Kidney epithelial cell (primary cell): ENCODE measurements at regions not wholly inside any gene's neighbourhood (a gene's known extent, or its start where the extent isn't known, plus 50 kb on each side); places are given as distances from the start of the nearest gene placed in this dataset.
A peak's percentile ranks its signal among the peaks of the same experiment; 100 is the strongest.

Source experiments
- DNase-seq: peaks from one replicate; pipeline ENCODE4 v3.0.0-alpha.2; 2010; ENCODE audit warnings: low read depth
- H3K27me3 ChIP-seq: 2 replicates; pipeline ENCODE4 v1.6.0; 2011; ENCODE audit warnings: low read length; ENCODE audit not compliant: control insufficient read depth, insufficient read depth
- H3K36me3 ChIP-seq: 2 replicates; pipeline ENCODE4 v1.5.1; 2011; ENCODE audit warnings: low read length; ENCODE audit not compliant: control insufficient read depth, insufficient read depth
- H3K4me3 ChIP-seq: 2 replicates; pipeline ENCODE4 v1.5.1; 2011; ENCODE audit warnings: low read depth, mild to moderate bottlenecking, control low read depth, low read length
- TF ChIP-seq, protein P1 (sequence below): IDR thresholded peaks from 2 replicates; pipeline ENCODE4 v1.5.1; 2011; ENCODE audit warnings: mild to moderate bottlenecking, moderate library complexity, low read length, control low read depth, inconsistent platforms; ENCODE audit not compliant: insufficient read depth, poor library complexity, severe bottlenecking

DNA sequence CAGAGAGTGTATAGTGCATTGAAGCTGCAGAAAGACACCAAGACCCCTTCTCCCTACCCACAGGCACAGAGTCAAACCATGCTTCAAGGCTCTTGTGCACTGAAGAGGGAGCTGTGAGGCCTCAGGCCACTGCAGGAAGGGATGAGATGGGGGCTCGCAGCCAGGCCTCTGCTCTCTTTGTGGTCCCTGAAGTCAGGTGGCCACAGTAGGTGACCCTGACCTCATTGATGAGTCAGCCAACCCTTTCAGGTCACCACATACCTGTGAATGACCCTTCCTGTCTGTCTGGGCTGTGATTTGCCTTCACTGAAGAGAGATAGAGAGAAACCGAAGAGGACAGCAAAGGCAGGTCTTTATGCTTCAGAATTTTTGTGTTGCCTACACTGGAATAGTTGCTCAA is 372.1 kb downstream of the ACTL7B start:
- no peaks in the 10 kb centered on the region for H3K36me3 ChIP-seq
- no peak for DNase-seq
- TF ChIP-seq, protein P1, sequence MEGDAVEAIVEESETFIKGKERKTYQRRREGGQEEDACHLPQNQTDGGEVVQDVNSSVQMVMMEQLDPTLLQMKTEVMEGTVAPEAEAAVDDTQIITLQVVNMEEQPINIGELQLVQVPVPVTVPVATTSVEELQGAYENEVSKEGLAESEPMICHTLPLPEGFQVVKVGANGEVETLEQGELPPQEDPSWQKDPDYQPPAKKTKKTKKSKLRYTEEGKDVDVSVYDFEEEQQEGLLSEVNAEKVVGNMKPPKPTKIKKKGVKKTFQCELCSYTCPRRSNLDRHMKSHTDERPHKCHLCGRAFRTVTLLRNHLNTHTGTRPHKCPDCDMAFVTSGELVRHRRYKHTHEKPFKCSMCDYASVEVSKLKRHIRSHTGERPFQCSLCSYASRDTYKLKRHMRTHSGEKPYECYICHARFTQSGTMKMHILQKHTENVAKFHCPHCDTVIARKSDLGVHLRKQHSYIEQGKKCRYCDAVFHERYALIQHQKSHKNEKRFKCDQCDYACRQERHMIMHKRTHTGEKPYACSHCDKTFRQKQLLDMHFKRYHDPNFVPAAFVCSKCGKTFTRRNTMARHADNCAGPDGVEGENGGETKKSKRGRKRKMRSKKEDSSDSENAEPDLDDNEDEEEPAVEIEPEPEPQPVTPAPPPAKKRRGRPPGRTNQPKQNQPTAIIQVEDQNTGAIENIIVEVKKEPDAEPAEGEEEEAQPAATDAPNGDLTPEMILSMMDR: no peak

DNA sequence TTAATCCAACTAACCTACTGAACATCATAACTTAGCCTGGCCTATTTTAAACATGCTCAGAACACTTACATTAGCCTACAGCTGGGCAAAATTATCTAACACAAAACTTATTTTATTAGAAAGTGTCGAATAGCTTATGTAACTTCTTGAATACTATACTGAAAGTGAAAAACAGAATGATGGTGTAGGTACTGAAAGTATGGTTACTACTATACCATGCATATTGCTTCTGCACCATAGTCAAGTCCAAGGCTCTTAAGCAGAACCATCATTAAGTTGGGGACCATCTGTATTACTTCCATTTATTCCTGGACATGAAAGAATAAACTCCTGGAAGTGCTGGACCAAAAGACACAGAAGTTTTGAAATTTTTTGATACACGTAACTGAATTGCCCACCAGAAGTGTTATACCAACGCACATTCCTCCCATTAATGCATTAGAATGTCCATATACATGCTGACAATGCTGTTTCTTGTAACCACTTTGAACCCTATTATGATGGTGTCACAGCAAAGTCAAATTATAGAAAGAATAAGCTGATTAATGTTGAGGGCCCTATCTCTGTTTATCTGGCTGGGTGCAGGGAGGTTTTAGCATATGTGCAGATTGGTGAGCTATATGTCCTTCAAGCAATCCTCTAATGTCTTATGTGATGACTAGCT is 375.7 kb downstream of the ACTL7B start:
- no peak for DNase-seq
- TF ChIP-seq, protein P1: no peak
- no peaks in the 10 kb centered on the region for H3K36me3 ChIP-seq
- H3K27me3 ChIP-seq: no peaks in the 10 kb centered on the region
- H3K4me3 ChIP-seq: no peak overlapping the region

More for the DNA sequence above, 372.1 kb downstream of the ACTL7B start:
- no peak overlapping the region for H3K4me3 ChIP-seq
- H3K27me3 ChIP-seq: no peaks in the 10 kb centered on the region

DNA sequence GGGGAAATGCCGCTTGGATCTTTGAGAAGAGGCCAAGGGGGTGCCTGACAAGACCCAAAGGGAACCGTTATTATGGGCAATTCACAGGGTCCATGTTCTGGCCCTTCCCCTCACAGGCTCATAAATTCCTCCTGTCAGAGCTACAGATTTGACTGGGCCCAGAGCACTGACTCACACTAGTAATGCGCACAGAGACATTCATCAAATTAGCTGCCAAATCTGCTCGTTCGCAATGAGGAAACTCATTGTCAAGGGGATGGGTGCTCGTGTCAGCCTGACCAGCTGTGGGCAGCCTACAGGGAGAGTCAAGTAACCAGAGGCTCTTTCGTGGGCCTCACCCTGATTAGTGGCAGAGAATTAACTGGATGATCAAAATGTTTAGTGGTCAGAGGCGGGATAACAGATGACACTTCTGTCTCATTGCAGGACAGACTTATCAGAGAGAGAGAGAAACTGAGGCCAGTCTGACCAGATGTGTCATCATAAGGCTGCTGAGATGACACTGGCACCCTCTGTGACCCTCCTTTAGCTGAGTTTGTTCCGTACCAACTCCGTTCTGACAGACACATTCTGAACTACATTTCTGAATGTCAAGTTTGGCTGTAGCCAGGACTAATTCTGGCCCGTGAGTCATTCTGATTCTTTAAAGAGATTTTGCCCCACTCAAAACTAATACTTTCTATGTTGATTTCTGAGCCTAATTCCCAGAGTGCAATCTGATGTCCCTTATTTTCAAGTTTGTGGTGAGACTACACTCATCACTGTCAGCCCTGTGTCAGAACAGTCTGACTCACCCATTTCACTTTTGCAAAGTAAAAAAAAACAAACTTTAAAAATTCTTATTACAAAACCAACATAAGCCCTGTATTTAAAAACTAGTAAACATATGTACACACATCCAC is 377.1 kb downstream of the ACTL7B start:
- DNase-seq: peak; percentile 45
- Histone ChIP-seq H3K27me3 (no peaks in the 10 kb centered on the region), H3K4me3 (no peak overlapping the region), H3K36me3 (no peaks in the 10 kb centered on the region)
- TF ChIP-seq, protein P1: no peak

DNA sequence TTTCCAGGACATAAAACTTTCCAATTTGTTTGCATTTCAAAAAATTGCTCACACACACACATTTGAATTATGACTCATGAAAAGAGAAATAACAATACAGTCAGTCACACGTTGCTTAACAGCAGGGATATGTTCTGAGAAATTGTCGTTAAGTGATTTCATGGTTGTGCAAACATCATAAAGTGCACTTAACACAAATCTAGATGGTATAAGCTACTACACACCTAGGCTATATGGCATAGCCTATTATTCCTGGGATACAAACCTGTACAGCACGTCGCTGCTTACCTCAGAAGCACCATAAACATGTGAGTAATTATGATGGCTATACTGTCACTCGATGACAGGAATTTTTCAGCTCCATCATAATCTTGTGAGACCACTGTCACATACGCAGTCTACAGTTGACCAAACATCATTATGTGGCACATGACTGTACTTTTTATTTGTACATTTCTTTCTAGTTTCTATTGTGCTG is 378.2 kb downstream of the ACTL7B start:
- no peaks in the 10 kb centered on the region for H3K27me3 ChIP-seq
- no peak for DNase-seq
- no peak overlapping the region for H3K4me3 ChIP-seq
- H3K36me3 ChIP-seq: no peaks in the 10 kb centered on the region
- TF ChIP-seq, protein P1: no peak

DNA sequence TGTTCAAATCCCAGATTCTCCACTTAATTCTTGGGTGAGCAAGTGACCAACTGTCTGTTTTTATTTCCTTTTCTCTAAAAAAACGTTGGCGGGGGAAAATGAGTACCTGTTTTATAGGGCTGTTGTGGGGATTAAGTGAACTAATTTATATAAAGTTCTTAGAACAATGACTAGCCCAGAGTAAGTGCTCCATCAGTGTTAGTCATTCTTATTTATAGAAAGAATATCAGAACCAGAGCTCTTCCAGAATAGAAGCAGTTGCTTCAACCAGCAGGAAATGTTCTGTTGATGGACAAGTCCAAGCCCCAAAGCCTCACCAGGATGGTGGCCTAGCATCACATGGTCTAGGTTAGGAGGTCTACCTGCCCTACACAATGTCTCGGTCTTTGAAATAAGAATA is 379.2 kb downstream of the ACTL7B start:
- DNase-seq: no peak
- TF ChIP-seq, protein P1: no peak

More for the DNA sequence above, 379.2 kb downstream of the ACTL7B start:
- Histone ChIP-seq H3K36me3 (no peaks in the 10 kb centered on the region), H3K27me3 (no peaks in the 10 kb centered on the region), H3K4me3 (no peak overlapping the region)
